ENCODE measurements at regions not wholly inside any gene's neighbourhood (a gene's known extent, or its start where the extent isn't known, plus 50 kb on each side); places are given as distances from the start of the nearest gene placed in this dataset.

- TF ChIP-seq GATA3 (IDR thresholded peaks at IDR 0.05; ENCODE audit: low read depth, low read length) (no peak), GATA2 (IDR thresholded peaks at IDR 0.05; ENCODE audit: low read depth, low read length) (no peak)
These were observed 567.7 kb upstream of the SGCD start for GRCh38 chr5:155759252-155759651.

All from SH-SY5Y (cell line).